Superior temporal gyrus (tissue), 1 donor: ENCODE measurements at regions not wholly inside any gene's neighbourhood (a gene's known extent, or its start where the extent isn't known, plus 50 kb on each side); places are given as distances from the start of the nearest gene placed in this dataset.

Experiments
- DNase-seq: peaks from one replicate; pipeline ENCODE4 v3.0.0-alpha.2; 2016; ENCODE audit errors: extremely low spot score

DNA sequence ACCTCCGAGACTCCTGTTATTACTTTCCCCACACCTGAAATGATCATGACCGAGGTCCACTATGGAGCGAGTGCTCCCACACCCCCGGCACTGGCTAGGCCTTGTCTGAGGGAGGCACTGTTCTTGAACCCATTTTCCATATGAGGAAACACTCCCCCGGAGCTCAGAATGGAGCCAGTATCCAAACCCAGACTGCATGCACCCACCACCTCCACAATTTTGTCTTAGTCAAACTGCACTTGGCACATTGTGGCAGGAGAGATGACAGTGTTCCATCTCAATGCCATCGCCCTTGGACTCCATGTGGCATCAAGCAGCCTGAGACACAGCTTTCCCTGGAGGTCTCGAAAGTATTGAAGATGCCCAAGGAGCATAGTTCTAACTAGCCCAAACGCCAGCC lies 154.1 kb downstream of the NUP210 start:
- DNase-seq = no peak

DNA sequence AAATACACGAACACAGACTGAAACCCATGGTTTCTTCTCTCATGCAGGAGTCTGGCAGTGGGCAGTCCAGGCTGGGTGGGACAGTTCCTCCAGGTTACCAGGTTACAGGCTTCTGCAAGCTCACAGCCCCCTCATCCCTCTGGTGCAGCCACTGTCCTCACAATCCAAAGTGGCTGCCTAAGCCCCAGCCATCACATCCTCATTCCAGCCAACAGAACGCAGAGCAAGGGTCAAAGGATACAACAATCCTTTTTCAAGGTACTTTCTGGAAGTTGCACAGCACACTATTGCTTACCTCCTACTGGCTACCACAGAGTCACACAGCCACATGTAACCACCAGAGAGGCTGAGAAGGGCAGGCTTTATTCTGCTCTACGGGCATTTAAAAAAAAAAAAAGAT lies 154.6 kb downstream of the NUP210 start:
- no peak for DNase-seq

DNA sequence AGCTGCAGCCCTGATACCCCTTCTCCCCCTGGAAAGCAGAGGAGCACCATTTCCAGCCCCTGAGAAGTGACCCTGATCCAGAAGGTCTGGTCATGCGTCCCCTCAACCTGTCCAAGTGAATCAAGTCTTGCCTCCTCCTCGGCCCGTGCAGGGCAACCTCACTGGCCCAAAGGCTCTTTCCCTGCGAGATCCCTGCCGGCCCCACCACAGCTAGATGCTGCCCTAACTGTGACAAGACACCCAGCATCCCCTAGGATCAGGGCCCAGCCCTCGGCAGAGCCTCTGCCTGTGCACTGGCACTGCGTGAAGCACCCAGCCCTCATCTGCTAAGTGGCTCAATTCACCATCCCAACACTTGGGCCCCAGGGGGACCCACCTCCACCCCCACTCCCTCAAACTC lies 155.1 kb downstream of the NUP210 start:
- DNase-seq = no peak

DNA sequence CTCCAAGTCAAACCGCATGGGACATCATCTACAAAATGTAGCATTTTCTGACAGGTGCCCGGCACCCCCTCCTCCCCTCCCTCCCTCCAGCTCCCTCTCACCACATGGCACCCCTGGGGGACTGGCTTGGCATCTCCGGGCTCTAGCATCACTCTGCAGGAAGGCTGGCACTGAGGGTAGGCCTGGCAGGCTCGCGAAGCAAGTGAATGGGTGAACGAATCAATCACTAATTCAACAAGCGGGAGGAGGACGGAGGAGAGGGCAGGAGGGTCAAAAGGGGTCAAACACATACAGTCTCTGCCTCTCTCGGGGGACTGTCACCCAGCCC lies 155.7 kb downstream of the NUP210 start:
- DNase-seq = no peak

DNA sequence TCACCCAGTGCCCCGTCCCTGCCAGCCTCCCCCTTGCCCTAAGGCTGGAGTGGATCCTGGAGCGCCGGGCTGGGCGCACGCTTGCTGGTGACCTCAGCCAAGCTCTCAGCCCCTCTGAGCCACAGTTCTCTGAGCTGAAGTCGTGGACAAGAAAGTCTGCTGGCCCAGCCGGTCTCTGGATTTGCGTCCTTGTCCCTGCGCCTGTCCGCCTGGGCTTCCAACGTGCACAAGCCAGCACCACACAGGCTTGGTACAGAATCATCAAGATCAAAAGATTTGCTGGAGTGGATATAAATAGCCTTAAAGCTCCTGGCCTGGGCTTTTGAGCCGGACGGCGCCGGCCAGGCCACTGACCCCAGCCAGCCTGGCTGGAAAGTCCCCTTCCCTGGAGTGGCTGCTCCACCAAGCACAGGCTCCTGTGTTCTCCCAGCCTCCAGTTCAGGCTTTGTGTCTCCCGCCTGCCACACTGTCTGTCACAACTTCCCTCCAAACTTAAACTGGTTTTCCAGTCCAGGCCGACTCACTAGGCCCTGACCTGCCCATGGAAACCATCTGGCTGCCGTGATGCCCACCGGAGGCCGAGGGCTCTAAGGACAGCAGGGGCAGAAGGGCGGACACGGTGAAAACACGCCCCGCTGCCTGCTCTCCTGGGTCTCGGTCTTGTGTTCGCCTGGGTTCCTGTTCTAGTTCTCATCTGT lies 156.2 kb downstream of the NUP210 start:
- DNase-seq = no peak

DNA sequence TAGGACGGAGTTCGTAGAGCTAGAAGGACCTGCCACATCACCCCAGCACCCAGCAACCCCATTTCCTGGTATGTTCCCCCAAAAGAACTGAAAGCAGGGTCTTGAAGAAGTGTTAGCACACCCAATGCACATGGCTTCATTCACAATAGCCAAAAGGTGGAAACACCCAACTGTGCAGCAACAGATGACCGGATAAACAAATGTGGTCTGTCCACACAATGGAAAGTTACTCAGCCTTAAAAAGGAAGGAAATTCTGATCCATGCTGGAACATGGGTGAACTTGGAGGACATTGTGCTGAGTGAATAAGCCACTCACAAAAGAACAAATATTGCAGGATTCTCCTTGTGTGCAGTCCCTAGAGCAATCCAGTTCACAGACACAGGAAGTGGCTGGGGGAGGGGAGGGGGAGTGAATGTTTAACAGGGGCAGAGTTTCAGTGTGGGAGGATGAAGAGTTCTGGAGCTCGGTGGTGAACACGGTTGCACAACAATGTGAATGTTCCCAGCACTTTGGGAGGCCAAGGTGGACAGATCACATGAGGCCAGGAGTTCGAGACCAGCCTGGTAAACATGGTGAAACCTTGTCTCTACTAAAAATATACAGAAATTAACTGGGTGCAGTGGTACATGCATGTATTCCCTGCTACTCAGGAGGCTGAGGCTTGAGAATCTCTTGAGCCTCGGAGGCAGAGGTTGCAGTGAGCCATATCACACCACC lies 157.5 kb downstream of the NUP210 start:
- DNase-seq = no peak

DNA sequence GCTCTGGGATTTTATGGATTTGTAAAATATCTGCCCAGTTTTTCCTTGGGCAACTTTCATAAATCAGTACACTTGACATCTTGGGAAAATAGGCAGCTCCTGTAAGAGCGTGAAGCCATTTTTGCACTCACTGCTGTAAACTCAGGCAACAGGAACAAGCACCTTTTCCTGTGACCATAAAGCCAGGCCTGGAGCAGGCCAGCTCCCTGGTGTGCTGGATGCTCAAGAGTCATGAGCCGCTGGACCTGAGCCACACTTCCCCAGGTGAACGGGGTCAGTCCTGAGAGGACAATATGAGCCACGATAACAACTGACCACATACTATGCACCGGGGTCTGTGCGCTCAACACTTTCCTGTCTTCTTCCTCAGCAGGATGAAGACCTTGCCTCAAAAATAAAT lies 158.2 kb downstream of the NUP210 start:
- DNase-seq = no peak

DNA sequence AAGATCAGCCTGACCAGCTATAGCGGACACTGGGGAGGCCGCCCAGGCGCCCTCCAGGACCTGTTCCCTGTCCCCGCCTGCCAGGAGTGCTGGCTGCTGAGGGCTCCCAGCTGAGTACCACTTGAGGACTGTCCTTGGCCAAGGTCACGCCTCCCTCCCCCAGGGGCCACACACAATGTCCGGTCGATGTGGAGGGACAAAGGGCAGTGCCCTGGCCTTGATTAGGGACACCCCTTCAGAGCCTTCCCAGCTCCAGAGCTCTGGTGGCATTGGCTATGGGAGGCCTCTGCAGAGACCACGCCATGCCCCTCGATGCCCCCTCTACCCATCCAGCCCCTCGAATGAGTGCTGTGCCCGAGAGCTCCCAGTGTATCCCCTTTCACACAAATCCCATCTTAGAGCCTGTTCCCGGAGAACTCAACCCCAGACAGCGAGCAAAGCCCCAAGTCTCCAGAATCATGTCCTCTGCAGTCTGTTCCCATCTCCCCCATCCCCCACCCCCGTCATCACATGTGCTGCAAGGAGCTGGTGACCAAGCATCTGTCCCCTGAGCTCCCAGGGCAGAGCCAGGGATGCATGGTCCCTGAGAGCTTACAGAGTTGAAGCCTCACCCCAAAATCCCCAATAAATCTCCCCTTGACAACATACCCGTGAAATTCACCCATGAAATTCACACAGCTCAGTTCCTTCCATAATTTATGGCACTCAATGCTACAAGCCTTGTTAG lies 158.9 kb downstream of the NUP210 start:
- DNase-seq = no peak

DNA sequence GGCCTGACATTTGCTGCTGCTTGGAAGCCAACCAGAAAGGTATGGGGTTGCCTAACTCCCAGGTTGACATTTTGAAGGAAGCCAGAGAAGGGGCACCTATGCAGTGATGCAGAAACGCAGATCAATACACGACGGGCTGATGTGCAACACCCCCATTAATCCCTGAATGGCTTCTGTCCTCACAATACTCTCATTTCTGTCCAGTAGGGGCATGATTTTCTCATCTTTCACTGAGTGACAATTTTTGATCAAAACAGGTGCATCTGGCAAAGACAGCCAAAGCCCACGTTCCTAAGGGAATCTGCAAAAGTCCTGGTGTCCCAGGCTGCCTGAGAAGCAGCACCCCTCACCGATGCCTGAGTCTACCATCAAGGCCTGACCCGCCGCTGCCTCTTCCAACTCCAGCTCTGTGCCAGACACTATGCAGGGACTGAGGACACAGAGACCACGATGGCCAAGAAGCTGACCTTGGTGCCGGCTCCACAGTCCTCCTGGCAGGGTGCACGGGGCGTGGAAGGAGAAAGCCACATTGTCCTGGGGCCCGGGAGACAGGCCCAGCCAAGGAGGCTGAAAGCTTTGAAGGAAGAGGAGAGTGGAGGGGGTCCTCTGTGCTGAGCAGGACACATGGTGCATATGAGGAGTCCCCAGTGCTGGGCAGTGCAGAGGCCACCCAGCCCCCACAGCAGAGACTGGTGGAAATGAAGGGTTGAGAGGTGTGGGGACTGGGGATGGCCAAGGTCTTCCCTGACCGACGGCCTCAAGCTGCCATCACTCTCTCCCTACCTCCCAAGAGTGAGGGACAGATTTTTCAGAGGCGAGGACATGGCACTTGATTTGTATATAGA lies 159.6 kb downstream of the NUP210 start:
- DNase-seq = no peak

DNA sequence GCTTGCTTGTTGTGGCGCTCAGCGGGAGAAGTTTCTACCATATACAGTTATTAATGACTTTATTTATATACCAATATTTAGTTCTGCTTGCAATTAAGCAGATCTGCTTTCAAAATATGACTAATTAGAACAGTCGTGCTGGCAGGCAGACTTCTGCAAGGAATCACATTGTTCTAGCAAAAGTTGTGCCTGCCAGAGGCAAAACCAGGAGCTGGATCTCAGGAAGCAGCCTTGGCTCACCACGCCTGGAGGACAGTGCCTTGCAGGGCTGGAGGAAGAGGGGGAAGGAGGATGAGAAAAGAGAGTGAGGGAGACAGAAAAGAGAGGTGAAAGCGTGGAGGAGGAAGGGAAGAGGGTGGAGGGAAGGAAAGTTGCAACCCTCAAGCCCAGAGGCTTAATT lies 160.3 kb downstream of the NUP210 start:
- DNase-seq = no peak

DNA sequence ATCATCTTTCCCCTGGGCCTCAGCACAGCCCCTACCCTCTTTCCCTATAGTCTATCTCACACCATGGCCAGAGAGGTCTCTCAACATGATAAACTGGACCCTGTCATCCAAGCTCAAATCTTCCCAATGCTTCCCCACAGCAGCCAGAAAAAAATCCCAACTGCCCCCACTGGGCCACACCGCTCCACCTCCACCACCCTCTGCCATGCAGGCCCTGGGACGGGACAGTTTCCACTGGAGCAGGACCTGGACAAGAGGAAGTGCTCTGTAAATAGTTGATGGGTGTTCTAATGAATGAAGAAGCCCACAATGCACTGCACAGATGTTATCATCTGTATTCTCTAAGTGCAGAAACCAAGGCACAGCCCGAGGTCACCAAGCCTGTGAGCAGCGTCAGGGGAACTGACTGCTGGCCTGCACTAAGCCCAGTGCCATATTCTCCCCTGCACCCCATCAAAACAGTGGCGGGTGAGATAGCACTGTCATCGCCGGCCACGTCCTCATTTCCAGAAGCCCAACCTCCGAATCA lies 161.1 kb downstream of the NUP210 start:
- no peak for DNase-seq

DNA sequence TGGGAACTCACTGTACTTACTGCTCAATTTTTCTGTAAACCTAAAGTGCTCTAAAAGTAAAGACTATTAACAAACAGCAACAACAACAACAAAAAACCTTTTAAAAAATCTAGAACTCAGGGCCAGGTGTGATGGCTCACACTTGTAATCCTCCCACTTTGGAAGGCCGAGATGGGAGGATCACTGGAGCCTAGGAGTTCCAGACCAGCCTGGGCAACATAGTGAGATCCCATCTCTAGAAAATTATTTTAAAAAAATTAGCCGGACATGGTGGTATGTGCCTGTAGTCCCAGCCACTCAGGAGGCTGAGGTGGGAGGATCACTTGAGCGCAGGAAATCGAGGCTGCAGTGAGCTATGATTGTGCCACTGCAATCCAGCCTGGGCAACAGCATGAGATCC lies 161.8 kb downstream of the NUP210 start:
- no peak for DNase-seq

DNA sequence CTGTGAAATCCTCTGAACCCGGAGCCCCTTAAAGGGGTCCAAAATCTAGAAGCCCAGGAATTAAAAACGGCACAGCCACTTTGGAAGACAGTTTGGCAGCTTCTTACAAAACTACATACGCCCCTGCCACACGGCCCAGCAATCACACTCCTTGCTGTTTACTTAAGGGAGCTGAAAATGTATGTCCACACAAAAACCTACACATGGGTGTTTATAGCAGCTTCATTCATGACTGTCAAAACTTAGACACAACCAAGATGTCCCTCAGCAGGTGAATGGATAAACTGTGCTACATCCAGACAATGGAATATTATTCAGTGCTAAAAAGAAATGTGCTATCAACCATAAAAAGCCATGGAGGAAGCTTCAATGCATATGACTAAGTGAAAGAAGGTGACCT lies 162.5 kb downstream of the NUP210 start:
- no peak for DNase-seq

DNA sequence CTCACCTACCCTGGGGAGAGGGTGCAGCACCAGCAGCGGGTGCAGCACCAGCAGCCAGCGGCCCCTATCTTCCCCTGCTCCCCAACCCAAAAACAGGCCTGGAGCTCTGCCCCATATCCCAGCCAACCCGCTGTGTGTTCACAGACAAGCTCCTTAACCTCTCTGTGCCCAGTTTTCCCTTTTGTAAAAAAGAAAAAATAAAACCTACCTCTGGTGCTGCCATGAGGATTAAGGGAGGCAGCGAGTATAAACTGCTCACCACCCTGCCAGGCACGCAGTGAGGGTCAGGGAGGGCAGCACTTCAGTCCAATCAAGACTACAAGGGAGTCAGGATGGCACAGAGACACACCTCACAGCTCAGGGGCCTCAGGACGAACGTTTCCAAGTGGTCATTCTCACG lies 163.3 kb downstream of the NUP210 start:
- no peak for DNase-seq

DNA sequence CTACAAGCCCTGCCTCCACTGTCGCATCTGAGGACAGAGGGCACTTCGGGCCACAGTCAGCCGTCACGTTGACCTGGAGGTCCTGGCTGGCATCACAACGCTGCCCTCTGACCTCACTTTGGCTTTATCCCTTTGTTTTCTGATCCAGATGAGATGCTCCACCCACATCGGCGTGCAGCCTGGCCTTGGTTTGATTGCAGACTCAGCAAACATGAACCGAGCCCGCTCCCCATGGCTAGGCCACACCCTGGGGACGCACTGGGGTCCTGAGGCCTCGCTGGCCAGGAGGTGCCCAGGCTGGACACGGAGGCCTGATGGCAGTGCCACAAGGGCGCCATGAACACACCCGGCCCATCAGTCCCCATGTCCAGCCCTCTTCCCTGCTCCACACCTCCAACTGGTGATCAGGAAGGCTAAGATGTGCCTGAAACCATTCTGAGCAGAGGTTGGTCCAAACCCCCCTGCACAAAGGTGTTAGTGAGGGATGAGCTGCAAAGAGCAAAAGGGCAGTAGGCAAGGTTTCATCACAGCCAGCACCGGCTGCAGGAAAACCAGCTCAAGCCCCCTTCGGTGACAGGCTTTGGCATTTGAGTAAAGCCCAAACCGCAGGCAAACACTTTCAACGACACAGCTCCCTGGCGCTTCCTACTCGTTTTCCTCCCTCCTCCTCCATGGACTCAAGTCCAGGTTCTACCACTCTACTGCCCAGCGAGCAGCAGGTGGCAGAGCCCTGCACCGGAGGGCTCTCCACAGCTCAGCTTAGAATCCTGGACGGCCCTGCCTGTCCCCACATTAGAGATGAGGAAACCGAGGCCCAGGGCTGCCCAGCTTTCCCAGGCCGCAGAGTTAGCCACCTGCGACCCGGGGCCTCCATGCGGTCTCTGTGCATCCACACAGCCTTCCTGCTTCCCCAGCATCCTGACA lies 165.8 kb downstream of the NUP210 start:
- DNase-seq = no peak

DNA sequence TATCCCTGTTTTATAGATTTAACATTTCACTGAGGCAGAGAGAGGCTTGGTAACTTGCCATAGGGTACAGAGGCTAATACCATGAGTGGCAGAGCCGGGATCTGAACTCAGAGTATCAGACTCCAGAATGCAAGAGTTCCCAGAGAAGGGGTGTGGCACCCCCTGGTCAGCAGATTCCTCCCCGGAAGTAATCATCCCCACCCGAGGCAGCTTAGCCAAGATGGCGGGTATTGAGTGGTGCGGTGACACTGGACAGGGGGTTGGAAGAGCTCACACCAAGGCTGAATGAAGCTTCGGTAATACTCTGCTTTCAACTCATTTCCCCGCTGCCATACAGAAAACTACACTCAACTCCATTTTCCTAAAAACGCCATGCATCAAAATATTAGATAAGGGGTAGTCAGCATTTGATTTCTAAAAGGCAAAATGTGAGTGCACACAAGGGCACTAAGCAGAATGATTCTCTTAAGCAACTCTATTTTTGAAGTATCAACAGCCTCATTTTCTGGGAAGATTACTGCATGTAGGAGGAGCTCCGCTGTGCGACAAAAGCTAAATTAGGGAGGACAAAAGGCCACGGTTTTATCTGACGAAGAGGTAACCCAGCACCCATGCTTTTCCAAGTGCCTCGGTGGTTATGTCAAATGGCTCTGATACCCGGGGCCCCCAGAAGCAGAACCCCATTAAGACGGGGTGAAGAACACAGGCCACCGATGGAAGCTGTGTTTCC lies 166.7 kb downstream of the NUP210 start:
- DNase-seq = no peak

DNA sequence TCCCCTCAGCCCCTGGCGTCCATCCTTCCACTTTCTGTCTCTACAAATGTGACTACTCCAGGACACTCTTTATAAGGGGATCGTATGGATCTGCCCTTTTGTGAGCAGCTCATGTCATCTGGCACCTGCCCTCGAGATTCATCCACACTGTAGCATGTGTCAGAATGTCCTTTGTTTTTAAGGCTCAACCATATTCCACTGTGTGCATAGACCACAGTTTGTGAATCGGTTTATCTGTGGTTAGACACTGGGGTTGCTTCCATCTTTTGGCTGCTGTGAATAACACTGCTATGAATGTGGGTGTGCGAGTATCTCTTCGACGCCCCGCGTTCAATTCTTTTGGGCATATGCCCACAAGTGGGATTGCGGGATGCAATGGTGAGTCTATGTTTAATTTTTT lies 167.9 kb downstream of the NUP210 start:
- DNase-seq = no peak

DNA sequence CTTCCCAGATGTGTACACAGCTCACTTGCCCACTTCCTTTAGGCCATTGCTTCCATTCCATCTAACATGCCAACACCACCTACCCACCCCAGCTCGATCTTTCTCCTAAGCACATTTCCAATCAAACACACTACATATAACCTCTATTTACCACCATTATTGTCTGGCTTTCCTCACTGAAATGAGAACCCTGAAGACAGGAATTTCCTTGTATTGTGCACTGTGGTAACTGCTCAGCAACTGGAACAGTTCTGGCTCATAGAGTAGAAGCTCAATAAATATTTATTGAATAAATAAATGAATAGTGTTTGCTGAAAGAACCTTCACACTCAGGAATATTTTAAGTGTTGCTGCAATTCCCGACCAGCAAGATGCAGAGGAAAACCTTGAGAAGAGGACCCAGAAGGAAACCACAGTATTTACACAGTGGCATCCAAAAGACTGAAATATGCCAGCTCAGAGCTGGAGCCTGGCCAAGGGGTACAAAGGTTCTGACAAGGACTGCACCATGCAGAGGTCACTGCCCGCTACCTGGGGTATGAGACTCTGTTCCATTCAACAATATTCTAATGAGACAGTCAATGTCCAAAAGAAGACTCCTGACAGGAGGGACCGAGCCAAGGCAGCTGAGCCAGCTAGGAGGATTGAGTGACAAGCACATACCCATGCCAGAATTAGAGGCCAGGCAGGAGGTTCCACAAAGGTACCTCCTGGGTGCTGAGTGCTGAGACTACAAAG lies 168.8 kb downstream of the NUP210 start:
- DNase-seq = no peak

DNA sequence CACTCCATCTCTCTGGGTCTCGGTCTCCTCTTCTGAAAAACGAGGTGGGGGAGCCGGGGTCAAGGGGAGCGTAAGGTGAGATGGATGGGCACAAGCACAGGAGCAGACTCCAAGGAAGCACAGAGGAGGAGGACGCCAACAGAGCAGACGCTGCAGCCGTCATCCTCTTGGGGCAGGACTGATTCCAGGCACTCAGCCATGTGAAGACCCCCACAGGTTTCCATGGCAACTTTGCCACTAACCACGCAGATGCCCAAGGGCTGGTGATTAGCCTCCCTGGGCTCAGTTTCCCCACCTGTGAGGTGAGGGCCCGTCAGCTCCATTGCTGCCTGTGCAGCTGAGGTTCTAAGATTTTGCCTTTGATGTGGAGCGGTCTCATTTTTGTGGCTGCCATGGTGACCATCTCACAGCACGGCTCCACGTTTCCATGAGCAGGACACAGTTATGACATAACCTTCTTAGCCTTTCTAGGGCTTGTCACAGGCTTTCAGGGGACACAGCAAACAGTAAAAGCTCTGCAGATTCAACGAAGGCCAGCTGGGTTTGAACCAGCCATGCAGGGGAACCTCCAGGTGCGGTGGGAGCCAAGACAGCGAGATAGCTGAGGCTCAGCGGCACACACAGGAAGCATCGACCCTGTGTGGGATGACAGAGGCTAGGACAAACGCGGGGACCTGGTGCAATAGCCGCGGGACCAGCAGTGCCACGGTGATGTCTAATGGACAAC lies 170.3 kb downstream of the NUP210 start:
- DNase-seq = no peak
